GM21390 (cell line): ENCODE measurements at regions not wholly inside any gene's neighbourhood (a gene's known extent, or its start where the extent isn't known, plus 50 kb on each side); places are given as distances from the start of the nearest gene placed in this dataset.

Experiments
- ATAC-seq: cut with Tn5 transposase; IDR thresholded peaks from one replicate; pipeline ENCODE4 v1.9.1; 2021; ENCODE audit not compliant: unreplicated experiment

GRCh38 chr7:32150589-32150988 lies 80.4 kb upstream of the PDE1C start:
- ATAC-seq = no peak

GRCh38 chr7:32150039-32150438 lies 79.8 kb upstream of the PDE1C start:
- no peak for ATAC-seq

GRCh38 chr7:32147546-32148268 lies 77.5 kb upstream of the PDE1C start:
- ATAC-seq = no peak

- no peak for ATAC-seq
Measured at GRCh38 chr7:32145911-32146310, 75.7 kb upstream of the PDE1C start.

- ATAC-seq = no peak
Measured at GRCh38 chr7:32144676-32145075, 74.5 kb upstream of the PDE1C start.

- no peak for ATAC-seq
Measured at GRCh38 chr7:32143301-32143700, 73.1 kb upstream of the PDE1C start.

GRCh38 chr7:32142649-32143048 lies 72.4 kb upstream of the PDE1C start:
- ATAC-seq = no peak

GRCh38 chr7:32140210-32140939 lies 70.2 kb upstream of the PDE1C start:
- ATAC-seq = no peak

GRCh38 chr7:32137059-32137458 lies 66.9 kb upstream of the PDE1C start:
- no peak for ATAC-seq

- no peak for ATAC-seq
Measured at GRCh38 chr7:32131091-32131490, 60.9 kb upstream of the PDE1C start.

GRCh38 chr7:32126843-32127242 lies 56.6 kb upstream of the PDE1C start:
- no peak for ATAC-seq
